ENCODE measurements at regions not wholly inside any gene's neighbourhood (a gene's known extent, or its start where the extent isn't known, plus 50 kb on each side); places are given as distances from the start of the nearest gene placed in this dataset.

GRCh38 chr7:46537191-46537905, 616.3 kb upstream of the IGFBP3 start:
- H3K36me3 Mint-ChIP-seq = peaks cover 7% of the 10 kb centered on the region; the same call in 1 of the 2 replicates
- no peak overlapping the region for H3K27ac Mint-ChIP-seq
- no peak overlapping the region for H3K4me3 Mint-ChIP-seq
- DNase-seq (ENCODE audit: low spot score) (no peak), ATAC-seq (no peak)
- ChIA-PET POLR2A (no interaction called here), CTCF (no interaction called here)
- H3K4me1 Mint-ChIP-seq = peaks cover 30% of the 10 kb centered on the region
- H3K9me3 Mint-ChIP-seq = peaks cover 13% of the 10 kb centered on the region
- TF ChIP-seq ATF2 (CRISPR knock-in tag; IDR thresholded peaks at IDR 0.05; ENCODE audit: borderline replicate concordance, low read depth) (no peak), ATF1 (CRISPR knock-in tag; IDR thresholded peaks at IDR 0.05) (no peak), ZNF232 (CRISPR knock-in tag; IDR thresholded peaks at IDR 0.05) (no peak), NFATC4 (CRISPR knock-in tag; IDR thresholded peaks at IDR 0.05) (no peak), MAX (CRISPR knock-in tag; IDR thresholded peaks at IDR 0.05) (no peak), ZNF281 (CRISPR knock-in tag; IDR thresholded peaks at IDR 0.05) (no peak), AR (CRISPR knock-in tag; IDR thresholded peaks at IDR 0.05) (no peak), CREB1 (CRISPR knock-in tag; IDR thresholded peaks at IDR 0.05) (no peak)
- H3K27me3 Mint-ChIP-seq (ENCODE audit: low read depth) = peaks cover 74% of the 10 kb centered on the region

GRCh38 chr7:46534664-46535588, 613.9 kb upstream of the IGFBP3 start:
- no peak overlapping the region for H3K27ac Mint-ChIP-seq
- H3K4me3 Mint-ChIP-seq = no peak overlapping the region
- POLR2A ChIA-PET = no interaction called here
- H3K4me1 Mint-ChIP-seq = peaks cover 25% of the 10 kb centered on the region
- ATAC-seq (peak; percentile 86), DNase-seq (ENCODE audit: low spot score) (peak; percentile 20)
- CTCF ChIA-PET = no interaction called here
- no peak for TF ChIP-seq E2F4 (CRISPR knock-in tag; IDR thresholded peaks at IDR 0.05; ENCODE audit: borderline replicate concordance, low read depth)
- TF ChIP-seq SMAD4 (CRISPR knock-in tag; IDR thresholded peaks at IDR 0.05) = no peak
- peak; percentile 77 for TF ChIP-seq ZMAT4 (CRISPR knock-in tag; IDR thresholded peaks at IDR 0.05)
- TF ChIP-seq ETV6 (CRISPR knock-in tag; IDR thresholded peaks at IDR 0.05) = peak; percentile 55; the same call in 1 of the 2 replicates
- 0 out of 2 replicates have a peak, but pooled peaks have one; percentile 26 for TF ChIP-seq ZNF423 (CRISPR knock-in tag; IDR thresholded peaks at IDR 0.05)
- 0 out of 2 replicates have a peak, but pooled peaks have one; percentile 21 for TF ChIP-seq FOXJ3 (CRISPR knock-in tag; IDR thresholded peaks at IDR 0.05; ENCODE audit: borderline replicate concordance)
- peak; percentile 43; the same call in 1 of the 2 replicates for TF ChIP-seq FOXK1 (CRISPR knock-in tag; IDR thresholded peaks at IDR 0.05)
- H3K36me3 Mint-ChIP-seq = peaks cover 10% of the 10 kb centered on the region; the same call in 1 of the 2 replicates
- H3K9me3 Mint-ChIP-seq = peaks cover 17% of the 10 kb centered on the region
- H3K27me3 Mint-ChIP-seq (ENCODE audit: low read depth) = peaks cover 93% of the 10 kb centered on the region
